ENCODE measurements at regions not wholly inside any gene's neighbourhood (a gene's known extent, or its start where the extent isn't known, plus 50 kb on each side); places are given as distances from the start of the nearest gene placed in this dataset.
A peak's percentile ranks its signal among the peaks of the same experiment; 100 is the strongest.

DNA sequence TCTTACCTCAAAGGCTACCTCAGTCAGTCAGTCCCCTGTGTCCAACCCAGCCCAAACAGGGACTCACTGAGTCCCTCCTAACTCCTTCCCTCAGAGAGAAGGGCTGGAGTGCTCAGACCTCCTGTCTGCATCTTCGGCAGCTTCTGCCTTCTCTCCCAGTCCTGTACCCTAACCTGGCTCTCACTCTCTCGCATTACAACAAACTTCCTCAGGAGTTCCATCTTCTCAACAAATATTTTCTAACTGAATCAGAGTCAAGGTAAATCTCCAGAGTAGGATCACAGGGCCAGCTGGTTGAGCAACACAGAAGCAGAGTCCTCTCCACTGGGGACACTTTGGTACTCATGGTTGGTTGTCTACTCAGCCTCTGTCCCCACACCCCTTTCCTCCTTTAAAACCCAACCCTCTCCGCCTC lies 92.3 kb downstream of the MRPL14 start:
- CTCF ChIA-PET = no interaction called here
- DNase-seq (ENCODE audit: extremely low spot score) = no peak
- POLR2A ChIA-PET = no interaction called here
- TF ChIP-seq ARNT (IDR thresholded peaks at IDR 0.05) (no peak), BHLHE40 (IDR thresholded peaks at IDR 0.05; ENCODE audit: borderline replicate concordance) (no peak), FOXA1 (IDR thresholded peaks at IDR 0.05) (no peak), TARDBP (IDR thresholded peaks at IDR 0.05) (no peak), ZNF384 (IDR thresholded peaks at IDR 0.05) (no peak), ELF4 (IDR thresholded peaks at IDR 0.05) (no peak), NFRKB (IDR thresholded peaks at IDR 0.05) (no peak), FOXM1 (IDR thresholded peaks at IDR 0.05; ENCODE audit: borderline replicate concordance) (no peak), HDGF (IDR thresholded peaks at IDR 0.05; ENCODE audit: borderline replicate concordance) (no peak), SP1 (IDR thresholded peaks at IDR 0.05) (no peak), CTBP1 (IDR thresholded peaks at IDR 0.05; ENCODE audit: borderline replicate concordance) (no peak), L3MBTL2 (conservative IDR thresholded peaks at IDR 0.05) (no peak)
- TF ChIP-seq, protein P1, sequence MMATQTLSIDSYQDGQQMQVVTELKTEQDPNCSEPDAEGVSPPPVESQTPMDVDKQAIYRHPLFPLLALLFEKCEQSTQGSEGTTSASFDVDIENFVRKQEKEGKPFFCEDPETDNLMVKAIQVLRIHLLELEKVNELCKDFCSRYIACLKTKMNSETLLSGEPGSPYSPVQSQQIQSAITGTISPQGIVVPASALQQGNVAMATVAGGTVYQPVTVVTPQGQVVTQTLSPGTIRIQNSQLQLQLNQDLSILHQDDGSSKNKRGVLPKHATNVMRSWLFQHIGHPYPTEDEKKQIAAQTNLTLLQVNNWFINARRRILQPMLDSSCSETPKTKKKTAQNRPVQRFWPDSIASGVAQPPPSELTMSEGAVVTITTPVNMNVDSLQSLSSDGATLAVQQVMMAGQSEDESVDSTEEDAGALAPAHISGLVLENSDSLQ (IDR thresholded peaks at IDR 0.05) = no peak

DNA sequence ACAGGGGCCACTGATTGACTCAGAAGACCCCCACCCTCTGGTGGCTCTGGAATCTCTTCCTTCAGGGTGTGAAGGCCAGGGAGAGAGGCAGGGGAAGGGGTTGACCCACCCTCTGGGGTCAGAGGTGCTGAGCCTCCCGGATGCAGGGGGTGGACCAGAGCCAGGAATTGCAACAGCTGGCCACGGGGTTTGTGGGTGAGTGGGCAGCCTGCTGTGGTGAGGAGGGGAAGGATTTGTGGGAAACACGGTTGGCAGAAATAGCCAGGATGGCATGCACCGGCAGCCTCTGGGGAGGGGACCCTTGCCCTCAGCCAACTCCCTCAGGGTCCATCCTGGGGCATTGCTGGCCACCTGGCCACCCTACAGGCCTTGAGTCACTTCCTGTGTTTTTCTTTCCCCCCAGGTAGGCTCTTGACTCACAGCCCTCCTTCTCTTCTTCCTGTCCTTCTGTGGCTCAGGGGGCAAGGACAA lies 92.8 kb downstream of the MRPL14 start:
- CTCF ChIA-PET = no interaction called here
- POLR2A ChIA-PET = no interaction called here
- no peak for DNase-seq (ENCODE audit: extremely low spot score)
- TF ChIP-seq FOXA1 (IDR thresholded peaks at IDR 0.05) (no peak), ZNF384 (IDR thresholded peaks at IDR 0.05) (no peak), SP1 (IDR thresholded peaks at IDR 0.05) (no peak), ARNT (IDR thresholded peaks at IDR 0.05) (no peak), SUZ12 (IDR thresholded peaks at IDR 0.05) (no peak), FOXK2 (IDR thresholded peaks at IDR 0.05) (no peak), HDGF (IDR thresholded peaks at IDR 0.05; ENCODE audit: borderline replicate concordance) (no peak), NFRKB (IDR thresholded peaks at IDR 0.05) (no peak), ELF4 (IDR thresholded peaks at IDR 0.05) (no peak), CTBP1 (IDR thresholded peaks at IDR 0.05; ENCODE audit: borderline replicate concordance) (no peak), LEF1 (IDR thresholded peaks at IDR 0.05; ENCODE audit: borderline replicate concordance) (no peak), L3MBTL2 (conservative IDR thresholded peaks at IDR 0.05) (no peak), BHLHE40 (IDR thresholded peaks at IDR 0.05; ENCODE audit: borderline replicate concordance) (no peak), FOXM1 (IDR thresholded peaks at IDR 0.05; ENCODE audit: borderline replicate concordance) (no peak), TARDBP (IDR thresholded peaks at IDR 0.05) (no peak)
- TF ChIP-seq, protein P1 (IDR thresholded peaks at IDR 0.05) = no peak

DNA sequence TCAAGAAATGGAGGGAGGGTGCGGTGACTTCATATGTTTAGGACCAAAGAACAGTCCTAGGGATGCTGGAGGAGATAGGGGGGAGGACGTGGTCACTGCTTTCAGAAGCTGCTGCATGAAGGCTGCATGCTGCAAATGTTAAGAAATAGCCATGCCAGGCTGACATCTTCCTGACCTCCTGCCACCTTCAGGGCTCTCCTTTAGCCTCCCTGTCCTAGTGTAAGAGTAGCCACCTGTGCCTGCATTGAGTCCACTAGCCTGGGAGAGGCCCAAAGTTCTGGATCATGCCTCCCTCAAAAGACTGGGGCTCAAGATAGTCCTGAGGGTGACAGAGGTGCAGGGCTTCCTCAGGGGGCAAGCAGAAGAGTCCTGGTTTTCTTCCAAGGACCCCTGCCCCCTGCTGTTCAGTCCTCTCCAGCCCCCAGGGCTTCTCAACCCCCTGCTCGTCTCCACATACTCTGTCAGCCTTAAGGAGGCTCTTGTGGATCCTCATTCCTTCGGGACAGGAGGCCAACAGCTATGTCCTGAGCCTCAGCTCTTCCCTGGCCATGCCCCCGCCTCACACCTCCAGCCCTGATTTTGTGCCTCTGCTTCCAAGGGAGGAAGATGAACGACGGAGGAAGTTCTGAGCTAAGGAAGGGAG lies 96.3 kb downstream of the MRPL14 start:
- POLR2A ChIA-PET = no interaction called here
- CTCF ChIA-PET = interaction anchor here (0.7 to 1.3 kb wide), 2 partner anchors 48 to 104 kb away, joined by 3 read pairs; no protein-coding TSS in a partner anchor
- TF ChIP-seq FOXM1 (IDR thresholded peaks at IDR 0.05; ENCODE audit: borderline replicate concordance) (no peak), TARDBP (IDR thresholded peaks at IDR 0.05) (no peak), FOXK2 (IDR thresholded peaks at IDR 0.05) (no peak), ZNF384 (IDR thresholded peaks at IDR 0.05) (no peak), NFRKB (IDR thresholded peaks at IDR 0.05) (no peak), SUZ12 (IDR thresholded peaks at IDR 0.05) (no peak)
- TF ChIP-seq, protein P1 (IDR thresholded peaks at IDR 0.05) = no peak
- DNase-seq (ENCODE audit: extremely low spot score) = no peak

DNA sequence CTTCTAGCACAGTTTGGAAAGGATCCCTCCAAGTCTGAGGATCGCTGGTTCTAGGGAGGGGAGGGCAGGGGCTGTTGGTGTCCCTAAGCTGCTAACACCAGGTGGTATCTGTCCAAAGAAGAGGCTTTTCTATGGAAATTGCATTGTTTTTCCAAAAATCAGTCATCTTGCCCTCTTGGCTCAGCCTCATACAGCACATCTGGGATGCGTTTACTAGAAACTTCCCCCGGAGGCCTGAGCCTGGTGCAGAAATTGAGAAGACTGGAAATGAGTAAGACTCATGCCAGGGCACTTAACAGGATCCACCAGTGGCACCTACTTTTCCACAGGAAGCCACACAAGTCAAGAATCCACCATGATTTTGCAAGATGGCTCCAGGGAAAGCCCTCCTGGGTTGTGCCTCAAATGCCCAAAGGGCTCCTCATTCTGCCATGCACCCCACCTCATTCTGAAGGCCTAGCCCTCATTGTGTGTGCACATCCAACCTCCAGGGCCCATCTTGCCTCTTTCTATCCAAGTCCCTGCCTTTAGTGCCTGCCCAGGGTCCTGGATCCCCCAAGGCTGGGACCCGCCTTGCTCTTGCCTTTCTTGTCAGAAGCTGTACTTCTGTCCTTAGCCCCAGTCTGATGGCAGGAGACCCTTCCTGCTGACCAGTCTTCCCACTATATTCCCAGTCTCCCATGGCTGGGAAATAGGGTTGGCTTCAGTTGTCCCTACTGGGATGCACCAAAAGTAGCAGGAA lies 97.6 kb downstream of the MRPL14 start:
- POLR2A ChIA-PET = no interaction called here
- CTCF ChIA-PET = no interaction called here
- DNase-seq (ENCODE audit: extremely low spot score) = no peak
- TF ChIP-seq LEF1 (IDR thresholded peaks at IDR 0.05; ENCODE audit: borderline replicate concordance) (no peak), BHLHE40 (IDR thresholded peaks at IDR 0.05; ENCODE audit: borderline replicate concordance) (no peak), SP1 (IDR thresholded peaks at IDR 0.05) (no peak), NFRKB (IDR thresholded peaks at IDR 0.05) (no peak), FOXA1 (IDR thresholded peaks at IDR 0.05) (no peak), TARDBP (IDR thresholded peaks at IDR 0.05) (no peak), FOXK2 (IDR thresholded peaks at IDR 0.05) (no peak), SUZ12 (IDR thresholded peaks at IDR 0.05) (no peak), L3MBTL2 (conservative IDR thresholded peaks at IDR 0.05) (no peak), FOXM1 (IDR thresholded peaks at IDR 0.05; ENCODE audit: borderline replicate concordance) (no peak)

DNA sequence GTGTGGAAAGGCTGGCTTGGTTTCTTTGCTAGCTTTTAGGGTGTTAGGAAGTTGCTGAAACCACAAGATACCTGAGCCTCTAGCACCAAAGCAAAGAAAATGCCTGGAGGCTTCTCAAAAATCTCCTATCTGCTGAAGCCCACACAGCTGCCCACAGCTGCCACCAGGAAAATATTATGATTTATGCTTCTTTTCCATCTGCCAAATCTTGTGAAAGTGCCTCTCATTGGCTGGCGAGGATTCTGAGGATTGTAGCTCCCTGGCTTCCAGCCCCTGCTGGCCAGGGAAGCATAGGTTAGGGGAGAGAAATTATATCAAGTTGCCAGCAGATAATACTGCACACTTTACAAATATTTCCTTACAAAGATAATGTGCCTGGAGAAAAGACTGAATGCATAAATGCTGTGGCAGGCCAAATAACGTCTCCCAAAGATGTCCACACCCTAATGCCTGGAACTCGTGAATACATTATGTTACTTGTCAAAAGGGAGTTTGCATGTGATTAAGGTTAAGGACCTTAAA lies 98.4 kb downstream of the MRPL14 start:
- ChIA-PET CTCF (no interaction called here), POLR2A (no interaction called here)
- TF ChIP-seq NFRKB (IDR thresholded peaks at IDR 0.05) = no peak
- TF ChIP-seq, protein P1 (IDR thresholded peaks at IDR 0.05) = 0 out of 2 replicates have a peak, but pooled peaks have one; percentile 27
- DNase-seq (ENCODE audit: extremely low spot score) = no peak
